OCI-LY3 (cell line): ENCODE measurements at regions not wholly inside any gene's neighbourhood (a gene's known extent, or its start where the extent isn't known, plus 50 kb on each side); places are given as distances from the start of the nearest gene placed in this dataset.

Experiments
- EZH2phosphoT487 ChIP-seq: fragments of 200-600 bp; shearing (Covaris generic); IDR thresholded peaks from 2 replicates; pipeline ENCODE4 v1.6.1; 2018; ENCODE audit warnings: antibody characterized with exemption, mixed run types, low read depth
- TF ChIP-seq, protein P1 (sequence below): fragments of 200-600, 300-600 bp; sonication (generic); IDR thresholded peaks from 2 replicates; pipeline ENCODE4 v1.5.1; 2014; ENCODE audit warnings: antibody characterized with exemption, low read length, low read depth

DNA sequence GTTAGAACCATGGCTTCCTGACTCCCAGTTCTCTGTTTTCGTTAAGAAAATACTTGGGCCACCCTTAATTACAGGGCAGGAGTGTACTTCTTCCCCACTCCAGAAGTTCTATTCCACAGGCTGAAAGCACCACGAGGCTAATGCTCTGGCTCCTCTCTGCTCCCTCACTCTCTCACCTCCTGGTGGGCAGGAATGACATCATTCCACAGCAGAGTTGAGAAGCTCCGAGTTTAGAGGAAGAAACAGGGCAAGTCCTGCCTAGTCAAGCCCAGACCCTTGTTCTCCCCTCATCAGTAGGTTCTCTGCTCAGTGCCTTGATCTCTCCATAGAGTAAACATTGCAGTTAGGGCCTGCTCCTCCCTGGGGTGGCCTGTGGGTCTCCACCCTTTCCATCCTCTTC, 343.8 kb upstream of the CLNK start:
- TF ChIP-seq, protein P1, sequence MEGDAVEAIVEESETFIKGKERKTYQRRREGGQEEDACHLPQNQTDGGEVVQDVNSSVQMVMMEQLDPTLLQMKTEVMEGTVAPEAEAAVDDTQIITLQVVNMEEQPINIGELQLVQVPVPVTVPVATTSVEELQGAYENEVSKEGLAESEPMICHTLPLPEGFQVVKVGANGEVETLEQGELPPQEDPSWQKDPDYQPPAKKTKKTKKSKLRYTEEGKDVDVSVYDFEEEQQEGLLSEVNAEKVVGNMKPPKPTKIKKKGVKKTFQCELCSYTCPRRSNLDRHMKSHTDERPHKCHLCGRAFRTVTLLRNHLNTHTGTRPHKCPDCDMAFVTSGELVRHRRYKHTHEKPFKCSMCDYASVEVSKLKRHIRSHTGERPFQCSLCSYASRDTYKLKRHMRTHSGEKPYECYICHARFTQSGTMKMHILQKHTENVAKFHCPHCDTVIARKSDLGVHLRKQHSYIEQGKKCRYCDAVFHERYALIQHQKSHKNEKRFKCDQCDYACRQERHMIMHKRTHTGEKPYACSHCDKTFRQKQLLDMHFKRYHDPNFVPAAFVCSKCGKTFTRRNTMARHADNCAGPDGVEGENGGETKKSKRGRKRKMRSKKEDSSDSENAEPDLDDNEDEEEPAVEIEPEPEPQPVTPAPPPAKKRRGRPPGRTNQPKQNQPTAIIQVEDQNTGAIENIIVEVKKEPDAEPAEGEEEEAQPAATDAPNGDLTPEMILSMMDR, result no peak
- no peak for TF ChIP-seq EZH2phosphoT487
